H9 (cell line): ENCODE measurements at regions not wholly inside any gene's neighbourhood (a gene's known extent, or its start where the extent isn't known, plus 50 kb on each side); places are given as distances from the start of the nearest gene placed in this dataset.

Source experiments
- DNase-seq: peaks from one replicate; pipeline ENCODE4 v3.0.0-alpha.2; 2017
- H2AFZ ChIP-seq: one replicate; pipeline ENCODE4 v1.6.1; 2013; ENCODE audit warnings: mild to moderate bottlenecking, low read length, control low read depth, moderate library complexity
- H2AK5ac ChIP-seq: 2 replicates; pipeline ENCODE4 v1.6.1; 2013; ENCODE audit warnings: low read length, control low read depth, mixed read lengths; ENCODE audit not compliant: insufficient read length
- H2BK120ac ChIP-seq: one replicate; pipeline ENCODE4 v1.6.1; 2013; ENCODE audit warnings: low read depth, mild to moderate bottlenecking, low read length, control low read depth, inconsistent platforms; ENCODE audit not compliant: poor library complexity, severe bottlenecking
- H2BK12ac ChIP-seq: 2 replicates; pipeline ENCODE4 v1.6.1; 2013; ENCODE audit warnings: low read length, control low read depth, mixed read lengths, low read depth; ENCODE audit not compliant: insufficient read length
- H2BK15ac ChIP-seq: 2 replicates; pipeline ENCODE4 v1.6.1; 2013; ENCODE audit warnings: low read depth, low read length, control low read depth
- H2BK20ac ChIP-seq: one replicate; pipeline ENCODE4 v1.6.1; 2013; ENCODE audit warnings: low read depth, mild to moderate bottlenecking, low read length, control low read depth, inconsistent platforms; ENCODE audit not compliant: poor library complexity, severe bottlenecking
- H2BK5ac ChIP-seq: 2 replicates; pipeline ENCODE4 v1.6.1; 2013; ENCODE audit warnings: low read length, control low read depth, mixed read lengths; ENCODE audit not compliant: insufficient read length
- H3K14ac ChIP-seq: 2 replicates; pipeline ENCODE4 v1.6.1; 2013; ENCODE audit warnings: low read length, control low read depth; ENCODE audit not compliant: insufficient read depth
- H3K18ac ChIP-seq: 2 replicates; pipeline ENCODE4 v1.6.1; 2013; ENCODE audit warnings: low read depth, mild to moderate bottlenecking, mixed read lengths, low read length, control low read depth; ENCODE audit not compliant: insufficient read length
- H3K23ac ChIP-seq: 2 replicates; pipeline ENCODE4 v1.6.1; 2013; ENCODE audit warnings: low read length, control low read depth, mixed read lengths, low read depth; ENCODE audit not compliant: insufficient read length
- H3K23me2 ChIP-seq: 2 replicates; pipeline ENCODE4 v1.6.1; 2013; ENCODE audit warnings: low read depth, mild to moderate bottlenecking, mixed read lengths, low read length, control low read depth; ENCODE audit not compliant: insufficient read length, poor library complexity, severe bottlenecking
- H3K27ac ChIP-seq: 2 replicates; pipeline ENCODE4 v1.5.1; 2013; ENCODE audit warnings: low read length, control low read depth, mixed read lengths, low read depth; ENCODE audit not compliant: insufficient read length
- H3K27me3 ChIP-seq: 2 replicates; pipeline ENCODE4 v1.6.1; 2013; ENCODE audit warnings: low read length, control low read depth, inconsistent platforms; ENCODE audit not compliant: insufficient read depth
- H3K4ac ChIP-seq: 2 replicates; pipeline ENCODE4 v1.6.1; 2013; ENCODE audit warnings: low read depth, mild to moderate bottlenecking, control low read depth, inconsistent platforms, low read length, moderate library complexity
- H3K4me1 ChIP-seq: 2 replicates; pipeline ENCODE4 v1.6.1; 2013; ENCODE audit warnings: low read length, control low read depth, inconsistent platforms; ENCODE audit not compliant: insufficient read depth
- H3K4me2 ChIP-seq: 2 replicates; pipeline ENCODE4 v1.6.1; 2013; ENCODE audit warnings: low read length, control low read depth, mixed read lengths; ENCODE audit not compliant: insufficient read length, insufficient read depth
- H3K56ac ChIP-seq: 2 replicates; pipeline ENCODE4 v1.6.1; 2013; ENCODE audit warnings: low read depth, mild to moderate bottlenecking, mixed read lengths, low read length, control low read depth; ENCODE audit not compliant: insufficient read length
- H3K79me1 ChIP-seq: 2 replicates; pipeline ENCODE4 v1.6.1; 2013; ENCODE audit warnings: low read depth, mild to moderate bottlenecking, moderate library complexity, low read length, control low read depth, inconsistent platforms; ENCODE audit not compliant: insufficient read depth, poor library complexity, severe bottlenecking
- H3K79me2 ChIP-seq: 2 replicates; pipeline ENCODE4 v1.6.1; 2013; ENCODE audit warnings: low read length, control low read depth, inconsistent platforms; ENCODE audit not compliant: insufficient read depth
- H3K9ac ChIP-seq: 2 replicates; pipeline ENCODE4 v1.6.1; 2013; ENCODE audit warnings: low read length, control low read depth, mixed read lengths; ENCODE audit not compliant: insufficient read length; ENCODE audit errors: extremely low read depth
- H3K9me3 ChIP-seq: one replicate; pipeline ENCODE4 v1.6.1; 2013; ENCODE audit warnings: low read depth, low read length, inconsistent platforms; ENCODE audit not compliant: control insufficient read depth
- H3T11ph ChIP-seq: one replicate; pipeline ENCODE4 v1.6.1; 2013; ENCODE audit warnings: mild to moderate bottlenecking, low read length, control low read depth, inconsistent platforms
- H4K20me1 ChIP-seq: one replicate; pipeline ENCODE4 v1.6.1; 2013; ENCODE audit not compliant: control insufficient read depth, insufficient read length, insufficient read depth
- H4K5ac ChIP-seq: 2 replicates; pipeline ENCODE4 v1.6.1; 2013; ENCODE audit warnings: low read depth, mild to moderate bottlenecking, mixed read lengths, low read length, control low read depth; ENCODE audit not compliant: insufficient read length
- H4K8ac ChIP-seq: replicated peaks from 2 replicates; pipeline ENCODE4 v1.6.1; 2013; ENCODE audit warnings: low read length, control low read depth, mixed read lengths, low read depth; ENCODE audit not compliant: insufficient read length
- H4K91ac ChIP-seq: 2 replicates; pipeline ENCODE4 v1.6.1; 2013; ENCODE audit warnings: low read depth, mild to moderate bottlenecking, moderate library complexity, mixed read lengths, low read length, control low read depth; ENCODE audit not compliant: insufficient read length
- H3K27ac Mint-ChIP-seq, 3 experiments: 2 replicates in 2 of 3; 3 replicates in 1 of 3; pipeline ENCODE4 v1.8.0; 2020 to 2021; ENCODE audit warnings: mixed read lengths in 3 of 3, mild to moderate bottlenecking in 1 of 3, moderate library complexity in 1 of 3
- H3K27me3 Mint-ChIP-seq: 2 replicates; pipeline ENCODE4 v1.8.0; 2021; ENCODE audit warnings: low read depth, mild to moderate bottlenecking, moderate library complexity, mixed read lengths
- H3K36me3 Mint-ChIP-seq, 3 experiments: 2 replicates in 2 of 3; 3 replicates in 1 of 3; pipeline ENCODE4 v1.8.0; 2020 to 2021; ENCODE audit warnings: low read depth in 3 of 3, mixed read lengths in 3 of 3; ENCODE audit not compliant: insufficient read depth in 1 of 3
- H3K4me1 Mint-ChIP-seq, 2 experiments: 2 replicates each; pipeline ENCODE4 v1.8.0; 2020; ENCODE audit warnings: mixed read lengths in 2 of 2
- H3K4me3 Mint-ChIP-seq, 2 experiments: 2 replicates in 1 of 2; 3 replicates in 1 of 2; pipeline ENCODE4 v1.8.0; 2020 to 2021; ENCODE audit warnings: mild to moderate bottlenecking in 2 of 2, mixed read lengths in 2 of 2, moderate library complexity in 1 of 2
- H3K9me3 Mint-ChIP-seq, 2 experiments: 2 replicates in 1 of 2; 3 replicates in 1 of 2; pipeline ENCODE4 v1.8.0; 2020; ENCODE audit warnings: mild to moderate bottlenecking in 2 of 2, mixed read lengths in 2 of 2, moderate library complexity in 1 of 2
- WGBS: extraction: QIAGEN DNeasy Blood & Tissue Kit; methylation state at CpG from one replicate; pipeline ENCODE4 v1.1.7; 2013; ENCODE audit warnings: missing lambda C conversion rate, low lambda C conversion rate, mixed read lengths; ENCODE audit not compliant: insufficient read length; ENCODE audit errors: extremely low coverage; 5-methylcytosine and 5-hydroxymethylcytosine counted together
- TF ChIP-seq, protein P1 (sequence below): fragments of 200-600 bp; sonication (generic); conservative IDR thresholded peaks from 3 replicates; pipeline ENCODE4 v1.8.0; 2021; ENCODE audit warnings: antibody characterized with exemption, mild to moderate bottlenecking

DNA sequence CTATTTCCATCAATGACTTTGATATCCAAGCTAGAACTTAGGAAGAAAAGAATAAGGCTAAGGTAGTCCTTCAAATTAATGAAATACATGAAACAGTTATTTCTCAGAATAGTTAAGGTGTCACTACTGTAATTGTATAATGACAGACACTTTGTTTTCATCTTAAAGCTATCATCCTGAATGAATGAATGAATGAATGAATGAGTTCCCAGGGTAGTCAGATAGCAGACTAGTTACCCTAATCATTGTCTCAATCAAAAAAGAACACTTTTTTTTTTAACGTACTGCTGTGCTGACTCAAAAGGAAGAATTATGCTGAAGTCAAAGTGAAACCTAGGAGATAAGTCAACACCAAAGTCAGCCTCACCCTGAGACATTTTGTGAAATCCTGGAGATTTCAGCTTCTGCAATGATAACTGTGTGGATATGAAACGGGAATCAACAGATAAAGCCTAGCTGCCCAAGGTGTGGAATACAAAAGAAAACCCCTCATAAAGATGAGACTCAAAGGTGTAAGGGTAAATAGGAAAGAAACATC lies 68.3 kb upstream of the CNKSR2 start:
- no peak overlapping the region for H3K4ac ChIP-seq
- H2AK5ac ChIP-seq = no peak overlapping the region
- peaks cover 6% of the 10 kb centered on the region for H3K9me3 ChIP-seq
- peaks cover 0 to 22% of the 10 kb centered on the region in 2 experiments; a peak in 3 of 5 replicates for H3K9me3 Mint-ChIP-seq
- DNase-seq = no peak
- no peak overlapping the region for H3K18ac ChIP-seq
- H4K91ac ChIP-seq = no peak overlapping the region
- H4K5ac ChIP-seq = no peak overlapping the region
- no peak overlapping the region for H3K27ac ChIP-seq
- H3K14ac ChIP-seq = no peak overlapping the region
- no peaks in the 10 kb centered on the region for H4K20me1 ChIP-seq
- H3K4me2 ChIP-seq = no peak overlapping the region
- H2BK15ac ChIP-seq = no peak overlapping the region
- H3K23ac ChIP-seq = no peak overlapping the region
- no peaks in the 10 kb centered on the region for H3K79me1 ChIP-seq
- H3K4me1 ChIP-seq = no peaks in the 10 kb centered on the region
- no peaks in the 10 kb centered on the region for H3K23me2 ChIP-seq
- no peak overlapping the region for H3K56ac ChIP-seq
- WGBS = no CpG with 5 or more reads among the region's 2 CpGs
- no peak overlapping the region for H2BK12ac ChIP-seq
- no peak overlapping the region for H3K27ac Mint-ChIP-seq
- H2BK5ac ChIP-seq = no peak overlapping the region
- TF ChIP-seq, protein P1, sequence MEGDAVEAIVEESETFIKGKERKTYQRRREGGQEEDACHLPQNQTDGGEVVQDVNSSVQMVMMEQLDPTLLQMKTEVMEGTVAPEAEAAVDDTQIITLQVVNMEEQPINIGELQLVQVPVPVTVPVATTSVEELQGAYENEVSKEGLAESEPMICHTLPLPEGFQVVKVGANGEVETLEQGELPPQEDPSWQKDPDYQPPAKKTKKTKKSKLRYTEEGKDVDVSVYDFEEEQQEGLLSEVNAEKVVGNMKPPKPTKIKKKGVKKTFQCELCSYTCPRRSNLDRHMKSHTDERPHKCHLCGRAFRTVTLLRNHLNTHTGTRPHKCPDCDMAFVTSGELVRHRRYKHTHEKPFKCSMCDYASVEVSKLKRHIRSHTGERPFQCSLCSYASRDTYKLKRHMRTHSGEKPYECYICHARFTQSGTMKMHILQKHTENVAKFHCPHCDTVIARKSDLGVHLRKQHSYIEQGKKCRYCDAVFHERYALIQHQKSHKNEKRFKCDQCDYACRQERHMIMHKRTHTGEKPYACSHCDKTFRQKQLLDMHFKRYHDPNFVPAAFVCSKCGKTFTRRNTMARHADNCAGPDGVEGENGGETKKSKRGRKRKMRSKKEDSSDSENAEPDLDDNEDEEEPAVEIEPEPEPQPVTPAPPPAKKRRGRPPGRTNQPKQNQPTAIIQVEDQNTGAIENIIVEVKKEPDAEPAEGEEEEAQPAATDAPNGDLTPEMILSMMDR = no peak
- H3K36me3 Mint-ChIP-seq = no peaks in the 10 kb centered on the region
- H3T11ph ChIP-seq = no peak overlapping the region
- H3K9ac ChIP-seq = no peak overlapping the region
- H4K8ac ChIP-seq = no peak overlapping the region
- no peaks in the 10 kb centered on the region for H3K27me3 Mint-ChIP-seq
- H2BK120ac ChIP-seq = no peak overlapping the region
- no peak overlapping the region for H2AFZ ChIP-seq
- H3K79me2 ChIP-seq = no peaks in the 10 kb centered on the region
- H2BK20ac ChIP-seq = no peak overlapping the region
- no peak overlapping the region for H3K4me3 Mint-ChIP-seq
- no peaks in the 10 kb centered on the region for H3K4me1 Mint-ChIP-seq
- no peaks in the 10 kb centered on the region for H3K27me3 ChIP-seq
